ENCODE measurements at regions not wholly inside any gene's neighbourhood (a gene's known extent, or its start where the extent isn't known, plus 50 kb on each side); places are given as distances from the start of the nearest gene placed in this dataset.
A peak's percentile ranks its signal among the peaks of the same experiment; 100 is the strongest.

GRCh38 chr21:22554690-22555316 is 1556.6 kb downstream of the NCAM2 start:
- no peak for DNase-seq (ENCODE audit: low read depth in 2 of 2)

GRCh38 chr21:22556829-22557228 is 1558.6 kb downstream of the NCAM2 start:
- DNase-seq (ENCODE audit: low read depth in 2 of 2): no peak

- DNase-seq (ENCODE audit: low read depth in 2 of 2): no peak
Observed at GRCh38 chr21:22561946-22562345, 1563.7 kb downstream of the NCAM2 start.

- DNase-seq (ENCODE audit: low read depth in 2 of 2): no peak
Observed at GRCh38 chr21:22573834-22574233, 1575.6 kb downstream of the NCAM2 start.

- DNase-seq (ENCODE audit: low read depth in 2 of 2): peak in 1 of 2 donors; percentile 4
Observed at GRCh38 chr21:22575165-22575584, 1577.0 kb downstream of the NCAM2 start.

- no peak for DNase-seq (ENCODE audit: low read depth in 2 of 2)
Observed at GRCh38 chr21:22579741-22580140, 1581.5 kb downstream of the NCAM2 start.

- DNase-seq (ENCODE audit: low read depth in 2 of 2): no peak
Observed at GRCh38 chr21:22582026-22582425, 1583.8 kb downstream of the NCAM2 start.

GRCh38 chr21:22584308-22584707 is 1586.1 kb downstream of the NCAM2 start:
- no peak for DNase-seq (ENCODE audit: low read depth in 2 of 2)

GRCh38 chr21:22585558-22585957 is 1587.3 kb downstream of the NCAM2 start:
- no peak for DNase-seq (ENCODE audit: low read depth in 2 of 2)

- no peak for DNase-seq (ENCODE audit: low read depth in 2 of 2)
Observed at GRCh38 chr21:22597660-22598255, 1599.5 kb downstream of the NCAM2 start.

- no peak for DNase-seq (ENCODE audit: low read depth in 2 of 2)
Observed at GRCh38 chr21:22609802-22610201, 1611.6 kb downstream of the NCAM2 start.

- no peak for DNase-seq (ENCODE audit: low read depth in 2 of 2)
Observed at GRCh38 chr21:22627911-22628310, 1629.7 kb downstream of the NCAM2 start.

GRCh38 chr21:22630953-22631465 is 1632.8 kb downstream of the NCAM2 start:
- no peak for DNase-seq (ENCODE audit: low read depth in 2 of 2)

- DNase-seq (ENCODE audit: low read depth in 2 of 2): no peak
Observed at GRCh38 chr21:22632176-22632575, 1634.0 kb downstream of the NCAM2 start.

GRCh38 chr21:22649246-22649645 is 1651.0 kb downstream of the NCAM2 start:
- DNase-seq (ENCODE audit: low read depth in 2 of 2): no peak

- no peak for DNase-seq (ENCODE audit: low read depth in 2 of 2)
Observed at GRCh38 chr21:22650226-22650625, 1652.0 kb downstream of the NCAM2 start.

GRCh38 chr21:22657781-22658180 is 1659.6 kb downstream of the NCAM2 start:
- no peak for DNase-seq (ENCODE audit: low read depth in 2 of 2)

- no peak for DNase-seq (ENCODE audit: low read depth in 2 of 2)
Observed at GRCh38 chr21:22670148-22670547, 1671.9 kb downstream of the NCAM2 start.

- DNase-seq (ENCODE audit: low read depth in 2 of 2): no peak
Observed at GRCh38 chr21:22679207-22679606, 1681.0 kb downstream of the NCAM2 start.

- no peak for DNase-seq (ENCODE audit: low read depth in 2 of 2)
Observed at GRCh38 chr21:22691658-22692057, 1693.4 kb downstream of the NCAM2 start.

- DNase-seq (ENCODE audit: low read depth in 2 of 2): no peak
Observed at GRCh38 chr21:22703521-22703920, 1705.3 kb downstream of the NCAM2 start.

- DNase-seq (ENCODE audit: low read depth in 2 of 2): peak in 1 of 2 donors; percentile 12
Observed at GRCh38 chr21:22710721-22711120, 1712.5 kb downstream of the NCAM2 start.

GRCh38 chr21:22711636-22712035 is 1713.4 kb downstream of the NCAM2 start:
- peak in 1 of 2 donors; percentile 5 for DNase-seq (ENCODE audit: low read depth in 2 of 2)
